ENCODE measurements at regions not wholly inside any gene's neighbourhood (a gene's known extent, or its start where the extent isn't known, plus 50 kb on each side); places are given as distances from the start of the nearest gene placed in this dataset.
"Not testable (repeated sequence)": the region's sequence is repeated elsewhere in the genome, so short reads cannot be mapped to it uniquely, and the experiment has no call there.

- no peak for DNase-seq
These were observed 686.3 kb upstream of the HS6ST1 start for GRCh38 chr2:129004940-129005490.

GRCh38 chr2:129006135-129006886 is 687.6 kb upstream of the HS6ST1 start:
- DNase-seq, result no peak

- no peak for DNase-seq
These were observed 688.2 kb upstream of the HS6ST1 start for GRCh38 chr2:129006901-129007300.

GRCh38 chr2:129008055-129008880 is 689.6 kb upstream of the HS6ST1 start:
- no peak for DNase-seq

- no peak for DNase-seq
These were observed 690.4 kb upstream of the HS6ST1 start for GRCh38 chr2:129008881-129009554.

DNA sequence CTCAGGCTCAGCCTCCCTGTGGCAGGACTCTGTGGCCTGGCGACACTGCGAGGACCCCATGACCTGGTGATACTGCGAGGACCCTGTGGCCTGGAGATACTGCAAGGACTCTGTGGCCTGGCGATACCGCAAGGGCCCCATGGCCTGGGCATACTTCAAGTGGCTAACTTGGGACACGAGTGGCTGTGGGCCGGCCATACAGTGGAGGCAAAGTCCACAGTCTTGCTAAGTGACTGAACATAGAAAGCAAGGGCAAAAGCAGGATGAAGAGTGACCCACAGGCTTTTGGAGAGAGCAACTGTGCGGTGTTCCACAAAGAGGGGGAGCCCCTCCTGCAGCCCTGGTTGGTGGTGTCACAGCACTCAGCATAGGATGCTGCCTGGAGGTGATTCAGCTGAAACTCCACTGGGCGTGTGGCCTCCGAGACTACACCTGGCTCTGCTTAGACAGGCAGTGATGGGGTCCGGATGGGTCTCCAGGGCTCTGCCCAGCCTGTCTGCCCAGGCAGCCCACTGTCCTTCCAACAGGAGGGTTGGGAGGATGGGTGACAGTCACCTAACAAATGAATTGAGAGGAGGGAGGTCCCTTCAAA is 691.0 kb upstream of the HS6ST1 start:
- no peak for DNase-seq

- no peak for DNase-seq
These were observed 691.6 kb upstream of the HS6ST1 start for GRCh38 chr2:129010262-129010661.

- no peak for DNase-seq
These were observed 692.9 kb upstream of the HS6ST1 start for GRCh38 chr2:129011466-129012061.

GRCh38 chr2:129014432-129014831 is 695.8 kb upstream of the HS6ST1 start:
- DNase-seq, result no peak

- DNase-seq, result no peak
These were observed 697.0 kb upstream of the HS6ST1 start for GRCh38 chr2:129015397-129016285.

GRCh38 chr2:129016972-129017371 is 698.3 kb upstream of the HS6ST1 start:
- DNase-seq, result no peak

DNA sequence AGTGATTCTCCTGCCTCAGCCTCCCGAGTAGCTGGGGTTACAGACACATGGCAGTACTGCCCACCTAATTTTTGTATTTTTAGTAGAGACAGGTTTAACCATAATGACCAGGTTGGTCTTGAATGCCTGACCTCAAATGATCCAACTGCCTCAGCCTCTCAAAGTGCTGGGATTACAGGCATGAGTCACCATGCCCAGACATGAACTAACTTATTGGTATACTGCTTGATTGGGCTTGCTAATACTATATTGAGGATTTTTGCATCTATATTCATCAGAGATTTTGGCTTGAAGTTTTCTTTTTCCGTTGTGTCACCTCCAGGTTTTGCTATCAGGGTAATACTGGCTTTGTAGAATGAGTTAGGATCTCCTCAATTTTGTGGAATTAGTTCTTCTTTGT is 706.1 kb upstream of the HS6ST1 start:
- DNase-seq, result no peak

GRCh38 chr2:129035992-129036391 is 717.3 kb upstream of the HS6ST1 start:
- DNase-seq, result no peak

- DNase-seq, result not testable (repeated sequence)
These were observed 725.0 kb upstream of the HS6ST1 start for GRCh38 chr2:129043677-129044076.

- DNase-seq, result not testable (repeated sequence)
These were observed 727.8 kb upstream of the HS6ST1 start for GRCh38 chr2:129046475-129046874.

DNA sequence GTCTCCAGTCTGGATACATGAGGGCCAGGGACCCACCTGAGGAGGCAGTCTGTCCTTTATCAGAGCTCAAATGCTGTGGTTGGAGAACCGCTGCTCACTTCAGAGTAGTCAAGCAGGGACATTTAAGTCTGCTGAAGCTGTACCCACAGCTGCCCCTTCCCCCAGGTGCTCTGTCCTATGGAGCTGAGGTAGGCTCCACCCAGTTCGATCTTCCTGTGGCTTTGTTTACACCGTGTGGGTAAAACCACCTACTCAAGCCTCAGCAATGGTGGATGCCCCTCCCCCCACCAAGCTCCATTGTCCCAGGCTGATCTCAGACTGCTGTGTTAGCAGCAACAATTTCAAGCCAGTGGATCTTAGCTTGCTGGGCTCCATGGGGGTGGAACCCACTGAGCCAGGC is 731.4 kb upstream of the HS6ST1 start:
- DNase-seq, result no peak

DNA sequence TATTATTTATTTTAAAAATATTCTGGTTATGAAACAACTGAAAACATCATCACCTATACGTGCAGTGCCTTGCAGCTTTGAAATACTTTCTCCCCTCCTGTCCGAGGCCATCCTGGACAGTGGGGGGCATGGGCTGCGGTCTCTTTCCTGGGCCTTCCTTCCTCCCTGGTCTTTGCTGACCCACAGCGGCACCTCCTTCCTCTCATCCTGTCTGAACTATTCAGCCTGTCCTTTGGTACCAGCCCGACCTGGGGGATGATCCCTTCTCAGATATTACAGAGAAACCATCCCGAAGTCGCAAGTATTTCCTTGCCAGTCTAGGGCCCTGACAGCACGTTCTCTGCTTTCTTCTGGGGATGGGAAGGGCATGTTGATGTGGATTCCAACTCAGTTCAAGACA is 736.6 kb upstream of the HS6ST1 start:
- no peak for DNase-seq

GRCh38 chr2:129055824-129056223 is 737.2 kb upstream of the HS6ST1 start:
- DNase-seq, result no peak

- no peak for DNase-seq
These were observed 737.8 kb upstream of the HS6ST1 start for GRCh38 chr2:129056309-129056958.

- DNase-seq, result no peak
These were observed 738.3 kb upstream of the HS6ST1 start for GRCh38 chr2:129056959-129057317.

DNA sequence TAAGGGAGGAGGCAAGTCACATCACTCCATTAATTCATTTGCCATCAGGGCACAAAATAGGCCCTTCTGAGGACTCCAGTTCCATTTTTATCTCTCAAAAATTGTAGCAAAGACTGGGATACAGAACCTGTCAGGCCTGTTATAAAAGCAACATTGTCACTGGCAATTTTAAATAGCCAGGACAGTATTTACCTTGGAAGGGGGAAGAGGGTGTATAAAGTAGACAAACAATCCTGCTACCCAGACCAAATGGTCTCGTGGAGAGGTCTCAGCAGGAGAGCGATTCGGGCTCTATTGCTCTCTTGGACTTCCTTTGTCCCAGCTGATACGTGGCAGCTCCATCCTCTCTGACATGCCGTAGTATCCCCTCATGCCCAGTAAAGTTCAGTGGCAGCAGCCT is 740.3 kb upstream of the HS6ST1 start:
- no peak for DNase-seq
